Hematopoietic multipotent progenitor cell treated with erythropoietin and hydrocortisone succinate and interleukin-3 and kit ligand, for 4 days (in vitro differentiated cells): ENCODE measurements at regions not wholly inside any gene's neighbourhood (a gene's known extent, or its start where the extent isn't known, plus 50 kb on each side); places are given as distances from the start of the nearest gene placed in this dataset.

ENCODE experiments used
- DNase-seq: peaks from one replicate; pipeline ENCODE4 v3.0.0-alpha.2; 2015

GRCh38 chr13:105641121-105641520, 894.3 kb downstream of the EFNB2 start:
- DNase-seq: no peak

DNA sequence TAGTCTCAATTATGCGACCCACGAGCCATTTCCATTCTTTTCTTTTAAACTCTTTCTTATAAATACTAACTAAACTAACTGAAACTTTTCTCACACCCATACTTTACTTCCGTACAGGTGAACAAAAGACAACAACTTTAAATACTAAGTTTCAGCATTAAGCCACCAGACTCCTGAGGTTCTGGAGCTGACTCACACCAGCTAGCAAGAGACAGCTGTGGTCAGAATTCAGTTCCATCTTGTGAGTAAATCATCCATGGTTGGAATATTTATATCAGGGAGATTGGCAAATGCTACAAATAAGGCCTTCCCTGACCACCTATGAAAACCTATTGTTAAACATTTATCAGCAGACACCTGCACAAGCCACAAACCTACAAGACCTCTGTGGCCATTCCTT, 897.0 kb downstream of the EFNB2 start:
- DNase-seq: no peak

DNA sequence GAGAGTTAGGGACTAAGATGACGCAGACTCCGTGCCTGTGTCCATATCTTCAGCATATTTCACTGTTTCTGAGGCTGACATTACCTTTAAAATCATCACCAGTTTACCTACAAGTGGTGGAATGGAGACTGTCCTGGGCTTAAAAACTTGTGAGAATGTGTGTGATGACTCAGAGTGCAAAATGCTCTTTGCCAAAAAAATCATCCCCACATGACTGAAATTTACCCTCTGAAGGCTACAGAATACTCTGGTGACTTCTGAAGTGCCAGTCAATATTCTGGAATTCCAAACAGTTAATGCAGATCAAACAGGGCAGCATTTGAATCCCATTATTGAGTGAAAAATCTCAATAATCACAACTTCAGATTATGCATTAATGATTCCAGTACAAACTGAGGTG, 901.4 kb downstream of the EFNB2 start:
- no peak for DNase-seq

GRCh38 chr13:105630431-105630830, 905.0 kb downstream of the EFNB2 start:
- DNase-seq: no peak

DNA sequence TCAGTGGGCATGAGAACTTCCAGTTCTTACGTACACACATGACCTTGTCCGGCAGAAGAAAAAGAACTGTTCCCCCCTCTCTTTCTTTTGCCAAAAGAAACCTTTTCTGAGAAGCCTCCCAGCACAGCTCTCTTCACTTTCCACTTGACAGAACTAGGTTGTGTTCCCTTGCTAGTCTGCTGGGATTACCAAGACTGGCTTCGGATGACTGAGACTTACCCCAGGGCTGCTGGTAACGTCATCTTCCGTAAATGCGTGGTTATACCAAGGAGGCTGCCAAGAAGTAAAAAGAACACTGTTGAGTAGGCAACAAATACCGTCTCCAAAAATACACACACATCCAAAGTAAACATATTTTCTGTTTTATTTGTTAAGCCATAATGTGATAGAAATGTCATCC, 908.2 kb downstream of the EFNB2 start:
- no peak for DNase-seq

DNA sequence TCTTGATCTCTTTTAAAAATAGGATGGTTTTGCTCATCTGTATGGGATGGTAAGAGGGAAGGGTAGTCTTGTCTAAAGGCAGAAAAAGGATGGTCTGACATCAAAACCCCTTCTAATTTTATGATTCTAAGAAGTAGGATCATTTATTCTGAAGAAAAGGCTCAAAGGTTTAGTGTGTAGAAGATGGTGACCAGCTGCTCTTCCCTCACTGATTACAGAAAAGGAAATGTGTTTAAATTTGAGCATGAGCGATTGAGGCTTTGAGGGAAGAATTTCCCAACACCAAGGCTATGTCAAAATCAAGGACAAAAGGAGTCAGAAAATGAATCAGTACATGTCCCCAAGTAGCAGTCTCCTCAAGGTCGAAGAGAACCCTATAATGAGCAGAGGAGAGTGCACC, 909.8 kb downstream of the EFNB2 start:
- no peak for DNase-seq

DNA sequence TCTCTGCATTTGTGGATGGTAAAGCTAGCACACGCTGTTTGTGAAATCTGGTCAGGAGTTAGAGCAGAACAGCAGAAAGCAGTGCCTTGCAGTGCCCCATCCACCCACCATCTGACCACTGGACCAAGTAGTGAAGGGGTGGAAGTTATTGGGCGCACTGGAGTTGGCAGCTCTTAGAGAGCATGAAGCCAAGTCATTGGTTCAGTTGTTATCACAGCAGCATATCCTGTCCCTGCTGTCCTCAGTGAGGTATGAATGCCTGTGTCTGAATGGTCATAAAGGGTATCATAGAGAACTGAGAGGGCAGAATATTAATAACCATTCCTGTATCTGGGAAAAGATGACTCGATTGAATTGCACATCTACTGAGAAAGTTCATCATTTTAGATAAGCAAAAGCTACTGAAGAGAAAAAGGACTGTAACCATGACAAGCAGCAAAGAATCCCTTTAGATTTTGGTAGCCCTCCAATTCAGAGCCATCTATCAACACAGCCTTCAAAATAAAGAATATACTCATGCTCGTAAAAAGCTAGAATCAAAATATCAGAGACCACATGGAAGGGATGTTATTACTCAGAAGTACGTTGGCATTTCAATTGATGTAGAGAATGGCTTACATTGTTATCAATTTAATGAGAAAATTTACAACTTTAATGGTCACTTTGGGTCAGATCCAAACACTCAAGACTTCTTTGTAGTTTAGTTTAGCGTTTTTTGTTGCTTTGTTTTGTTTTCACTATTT, 919.0 kb downstream of the EFNB2 start:
- no peak for DNase-seq

GRCh38 chr13:105612541-105612940, 922.9 kb downstream of the EFNB2 start:
- DNase-seq: no peak

DNA sequence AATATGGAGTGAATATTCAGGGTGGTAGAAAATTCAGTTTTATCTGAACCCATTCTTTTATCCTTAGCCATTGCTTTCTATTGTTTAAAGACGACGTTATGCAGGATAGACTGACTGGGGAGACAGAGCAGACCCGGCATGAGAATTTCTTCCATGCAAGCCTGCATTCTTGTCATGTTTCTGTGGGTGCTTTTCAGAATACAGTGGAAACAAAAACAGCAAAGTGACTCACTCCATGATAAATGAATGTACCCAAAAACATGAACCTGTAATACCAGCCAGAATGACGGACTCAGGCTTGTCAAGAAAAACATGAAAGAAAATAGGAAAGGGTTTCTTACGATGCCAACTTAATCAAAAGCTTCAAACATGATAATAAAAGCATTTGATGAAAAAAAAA, 924.0 kb downstream of the EFNB2 start:
- DNase-seq: no peak

- no peak for DNase-seq
These were observed 927.4 kb downstream of the EFNB2 start for GRCh38 chr13:105608104-105608503.

DNA sequence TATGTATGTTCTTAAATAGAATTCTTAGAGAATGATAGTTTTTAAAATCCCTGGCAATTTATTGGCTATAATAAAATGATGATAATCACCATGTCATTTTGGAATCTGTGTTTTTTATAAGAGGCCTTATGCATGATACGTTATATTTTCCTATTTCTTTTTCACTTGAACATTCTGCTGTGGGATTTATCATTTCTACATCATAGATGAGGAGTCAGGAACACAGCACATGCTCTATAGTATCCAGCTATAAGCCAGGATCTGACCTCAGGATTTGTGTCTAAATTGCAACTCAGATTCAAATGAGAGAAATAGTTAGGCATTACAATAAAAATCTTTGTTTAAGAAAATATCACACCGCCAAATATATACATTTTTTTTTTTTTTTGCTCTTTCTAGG, 928.0 kb downstream of the EFNB2 start:
- DNase-seq: no peak

DNA sequence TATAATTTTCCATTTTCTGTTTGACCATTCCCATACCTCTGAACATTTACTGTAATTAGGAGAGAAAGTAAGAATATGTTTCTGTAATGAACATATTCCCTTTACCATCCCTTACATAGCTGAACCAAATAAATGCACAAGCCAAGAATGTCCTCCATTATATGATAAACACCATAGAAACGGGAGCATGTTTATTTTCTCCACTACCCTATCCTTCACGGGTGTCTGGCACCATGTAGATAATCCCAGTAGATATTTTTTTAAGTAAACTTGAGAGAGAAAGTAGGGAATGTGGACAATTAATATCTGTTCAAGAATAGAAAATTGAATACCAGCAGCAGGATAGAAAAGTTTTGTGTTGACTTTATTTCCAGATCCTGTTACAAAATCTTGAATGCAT, 928.4 kb downstream of the EFNB2 start:
- DNase-seq: no peak

DNA sequence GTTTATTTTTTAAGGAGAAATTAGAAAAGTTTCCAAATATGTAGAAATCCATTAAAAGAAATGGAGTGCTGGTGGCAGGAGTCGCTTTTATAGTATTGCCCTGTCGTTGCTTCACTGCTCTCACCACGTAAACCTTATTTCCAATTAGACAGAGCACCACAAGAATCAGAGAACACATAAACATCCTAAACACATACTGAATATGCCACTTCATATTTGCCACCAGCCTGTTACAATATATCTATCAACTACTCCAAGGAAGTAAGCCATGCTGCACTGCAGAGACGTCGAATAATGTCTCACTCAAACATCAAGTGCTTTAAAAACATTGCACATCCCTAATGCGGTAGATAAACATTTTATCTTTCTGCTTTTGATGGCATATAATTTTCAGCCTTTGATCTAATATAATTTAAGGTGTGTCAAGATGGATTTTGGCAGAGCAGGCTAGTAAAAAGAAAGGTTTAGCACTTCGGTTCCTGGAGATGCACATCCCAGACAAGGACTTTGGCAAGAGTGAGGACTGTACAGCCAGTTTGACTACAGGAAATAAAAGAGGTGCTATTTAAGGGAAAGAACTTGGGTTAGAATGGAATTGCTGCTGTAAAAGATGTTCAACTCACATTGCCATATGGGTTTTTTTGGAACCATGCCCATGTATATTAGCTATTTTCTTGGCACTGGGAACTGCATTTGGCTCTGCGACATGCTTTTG, 932.3 kb downstream of the EFNB2 start:
- DNase-seq: no peak

DNA sequence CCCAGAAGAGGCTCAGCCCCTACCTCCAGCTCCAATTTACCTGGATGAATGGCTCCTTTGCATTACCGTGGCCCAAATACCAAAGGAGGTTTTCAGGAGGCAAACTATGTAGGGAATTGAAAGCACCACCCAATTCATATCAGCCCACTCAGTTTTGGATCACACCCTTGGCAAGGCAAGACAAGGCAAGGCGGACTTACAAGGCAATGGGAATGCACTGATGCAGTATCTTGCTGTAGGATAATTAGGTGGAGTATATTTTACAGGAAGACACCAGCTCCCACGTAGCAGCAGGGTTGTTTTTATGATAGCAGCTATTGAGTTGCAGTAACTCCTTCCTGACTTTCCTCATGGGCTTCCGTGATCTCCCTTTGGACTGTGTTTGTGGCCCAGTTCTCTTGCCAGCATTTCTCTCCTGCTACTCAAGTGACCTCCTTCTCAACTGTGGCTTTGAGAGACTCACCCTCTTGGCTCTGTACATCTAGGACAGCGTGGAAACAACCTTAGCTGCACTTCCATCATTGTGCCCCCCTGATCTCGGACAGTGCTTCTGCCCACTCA, 935.9 kb downstream of the EFNB2 start:
- DNase-seq: no peak

- DNase-seq: no peak
These were observed 936.9 kb downstream of the EFNB2 start for GRCh38 chr13:105598529-105598928.

GRCh38 chr13:105597573-105597972, 937.9 kb downstream of the EFNB2 start:
- no peak for DNase-seq

DNA sequence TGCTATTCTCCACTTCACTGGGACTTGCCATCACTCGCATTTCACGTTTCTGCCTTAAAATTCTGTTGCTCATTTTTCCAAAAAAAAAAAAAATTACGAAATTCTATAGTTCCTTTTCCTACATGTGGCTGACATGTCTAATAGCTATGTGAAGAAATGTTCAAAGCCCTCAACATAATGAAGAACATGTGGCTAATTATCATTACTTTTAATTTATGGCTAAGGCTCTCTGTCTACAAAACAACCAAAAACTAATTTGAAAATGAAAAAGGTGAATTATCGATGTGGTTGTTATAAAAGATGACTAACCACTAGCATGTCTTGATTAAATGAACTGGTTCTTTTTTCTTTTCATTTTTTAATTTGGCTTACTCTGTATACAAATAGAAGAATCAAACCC, 940.0 kb downstream of the EFNB2 start:
- no peak for DNase-seq

- DNase-seq: no peak
These were observed 944.2 kb downstream of the EFNB2 start for GRCh38 chr13:105591277-105591676.

- no peak for DNase-seq
These were observed 947.7 kb downstream of the EFNB2 start for GRCh38 chr13:105587786-105588185.

DNA sequence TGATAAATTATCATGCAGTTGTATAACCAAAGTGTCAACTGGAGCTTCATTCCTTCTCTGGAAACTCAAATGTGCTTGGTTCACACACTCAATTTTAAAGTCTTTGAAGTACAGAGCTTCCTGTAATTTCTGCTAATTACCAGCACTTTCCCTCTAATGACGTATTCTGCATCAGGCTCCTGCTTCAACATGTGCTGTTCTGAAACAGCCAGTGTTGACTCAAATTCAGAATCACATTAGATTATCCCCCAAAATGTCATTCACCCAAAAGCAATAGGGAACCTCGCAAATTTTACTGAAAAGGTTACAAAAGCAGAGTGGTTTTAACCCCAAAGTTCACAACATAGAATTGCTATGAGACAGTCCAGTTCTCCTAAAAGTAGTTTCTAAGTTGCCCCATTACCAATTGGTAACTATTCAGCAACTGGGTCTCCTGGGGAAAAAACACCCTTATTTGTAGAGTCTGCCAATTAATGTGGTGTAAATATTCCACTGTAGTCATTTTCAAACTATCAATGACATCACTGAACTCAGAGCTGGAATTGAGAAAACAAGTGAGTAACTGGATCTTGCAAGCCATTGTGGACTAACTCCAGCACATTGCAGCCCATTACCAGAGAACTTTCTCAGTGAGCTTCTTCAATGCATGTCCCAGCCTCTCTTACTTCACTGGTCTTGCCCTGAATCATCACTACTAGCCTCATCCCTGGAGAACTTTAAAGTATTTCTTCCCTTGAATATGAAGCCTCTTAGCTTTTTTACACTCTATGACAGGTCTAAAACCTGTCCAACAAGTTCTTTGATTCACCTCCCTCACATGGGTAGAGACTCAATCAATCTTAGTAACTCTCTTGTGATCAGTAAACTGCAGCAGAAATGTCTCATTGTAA, 955.4 kb downstream of the EFNB2 start:
- no peak for DNase-seq

DNA sequence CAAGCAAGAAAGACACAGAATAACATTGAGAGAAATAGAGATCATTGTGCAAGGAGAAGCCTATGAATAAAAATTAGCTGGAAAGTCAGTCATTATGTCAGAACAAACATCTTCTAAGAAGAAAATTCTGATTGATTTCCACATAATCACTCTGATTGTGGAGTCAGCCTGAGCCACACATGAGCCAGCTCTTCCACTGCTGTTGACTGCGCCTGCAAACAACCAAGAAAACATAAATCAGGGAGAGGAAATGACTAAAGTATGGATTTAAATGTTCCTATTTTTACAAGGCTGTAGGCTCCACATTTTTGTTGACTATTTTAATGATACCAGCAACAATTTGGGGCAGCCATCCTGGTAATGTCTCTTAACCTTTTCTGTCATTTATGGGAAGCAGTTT, 962.3 kb downstream of the EFNB2 start:
- no peak for DNase-seq

- DNase-seq: no peak
These were observed 963.1 kb downstream of the EFNB2 start for GRCh38 chr13:105572401-105572800.

GRCh38 chr13:105569816-105570215, 965.6 kb downstream of the EFNB2 start:
- no peak for DNase-seq
